Left renal cortex interstitium (tissue), 4 donors: ENCODE measurements at regions not wholly inside any gene's neighbourhood (a gene's known extent, or its start where the extent isn't known, plus 50 kb on each side); places are given as distances from the start of the nearest gene placed in this dataset.

ENCODE experiments used
- DNase-seq, 4 donors: peaks; one replicate each; pipeline ENCODE4 v3.0.0-alpha.2; 2013; ENCODE audit warnings: low read depth in 4 of 4, low spot score in 2 of 4, missing footprints in 1 of 4

DNA sequence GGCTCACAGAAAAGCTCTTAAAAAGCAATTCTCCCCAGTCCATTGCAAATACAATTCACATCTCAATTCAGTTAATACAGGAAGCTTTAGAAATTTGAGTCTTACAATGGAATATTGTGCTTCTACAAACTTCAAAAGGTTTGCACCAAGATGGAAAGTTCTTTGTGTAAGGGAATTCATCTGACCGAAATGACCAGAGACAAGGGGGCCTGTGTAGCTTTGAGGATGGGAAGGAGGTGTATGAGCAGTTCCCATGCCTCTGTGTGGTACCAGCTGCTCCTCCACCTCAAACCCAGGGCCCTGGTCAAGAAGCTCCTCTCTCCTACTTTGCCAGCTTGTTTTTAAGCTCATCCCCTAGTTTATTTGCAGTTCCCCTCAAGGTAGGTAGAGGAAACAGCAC lies 312.8 kb upstream of the PKDCC start:
- DNase-seq = no peak

DNA sequence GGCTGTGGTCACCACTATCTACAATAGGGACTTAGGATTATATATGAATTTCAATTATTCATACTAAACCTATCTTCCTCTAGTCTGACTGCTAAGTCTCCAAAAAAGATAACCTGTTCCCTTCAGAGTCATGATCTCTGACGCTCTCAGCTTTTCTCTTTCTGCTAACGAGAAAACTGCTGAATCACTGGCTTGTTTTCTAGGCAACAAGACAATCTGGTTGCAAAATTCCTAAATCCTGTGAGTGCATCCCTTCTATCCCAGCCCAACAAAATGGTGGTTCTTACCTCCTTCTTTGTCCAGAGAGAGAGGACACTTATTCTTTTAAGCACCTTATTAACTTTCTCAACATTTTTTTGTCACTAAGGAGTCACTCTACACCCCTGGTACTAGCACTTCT lies 312.3 kb upstream of the PKDCC start:
- DNase-seq = no peak

- DNase-seq = no peak
These were observed 311.7 kb upstream of the PKDCC start for GRCh38 chr2:41736105-41736567.

GRCh38 chr2:41736586-41736985 lies 311.2 kb upstream of the PKDCC start:
- DNase-seq = no peak

- DNase-seq = no peak
These were observed 309.9 kb upstream of the PKDCC start for GRCh38 chr2:41737888-41738287.

- no peak for DNase-seq
These were observed 305.7 kb upstream of the PKDCC start for GRCh38 chr2:41741951-41742595.

GRCh38 chr2:41743324-41743723 lies 304.5 kb upstream of the PKDCC start:
- DNase-seq = no peak

- no peak for DNase-seq
These were observed 297.0 kb upstream of the PKDCC start for GRCh38 chr2:41750829-41751228.

GRCh38 chr2:41759880-41760279 lies 287.9 kb upstream of the PKDCC start:
- no peak for DNase-seq

GRCh38 chr2:41763141-41763540 lies 284.7 kb upstream of the PKDCC start:
- no peak for DNase-seq

GRCh38 chr2:41764131-41764530 lies 283.7 kb upstream of the PKDCC start:
- no peak for DNase-seq

DNA sequence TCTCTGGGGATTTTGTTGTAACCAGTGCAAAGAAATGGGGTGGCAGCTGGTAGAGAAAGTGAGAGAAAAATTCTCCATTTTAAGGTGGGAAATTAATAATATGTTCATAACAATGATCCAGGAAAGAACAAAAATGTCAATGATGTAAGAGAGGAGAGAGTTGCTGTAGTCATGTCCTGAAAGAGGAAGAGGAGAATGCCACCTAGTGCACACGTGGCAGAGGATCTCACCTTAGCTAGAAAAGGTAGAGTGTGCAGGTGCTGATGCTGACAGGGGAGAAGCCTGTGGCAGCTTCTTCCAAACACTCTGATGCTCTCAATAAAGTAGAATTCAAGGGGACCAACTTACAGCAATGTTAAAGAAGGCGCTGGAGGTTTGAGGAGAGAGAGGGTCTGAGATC lies 282.9 kb upstream of the PKDCC start:
- DNase-seq = no peak

GRCh38 chr2:41768310-41768709 lies 279.5 kb upstream of the PKDCC start:
- no peak for DNase-seq

- DNase-seq = no peak
These were observed 276.1 kb upstream of the PKDCC start for GRCh38 chr2:41771710-41772109.

- DNase-seq = no peak
These were observed 275.1 kb upstream of the PKDCC start for GRCh38 chr2:41772697-41773096.

- no peak for DNase-seq
These were observed 273.7 kb upstream of the PKDCC start for GRCh38 chr2:41774011-41774605.

DNA sequence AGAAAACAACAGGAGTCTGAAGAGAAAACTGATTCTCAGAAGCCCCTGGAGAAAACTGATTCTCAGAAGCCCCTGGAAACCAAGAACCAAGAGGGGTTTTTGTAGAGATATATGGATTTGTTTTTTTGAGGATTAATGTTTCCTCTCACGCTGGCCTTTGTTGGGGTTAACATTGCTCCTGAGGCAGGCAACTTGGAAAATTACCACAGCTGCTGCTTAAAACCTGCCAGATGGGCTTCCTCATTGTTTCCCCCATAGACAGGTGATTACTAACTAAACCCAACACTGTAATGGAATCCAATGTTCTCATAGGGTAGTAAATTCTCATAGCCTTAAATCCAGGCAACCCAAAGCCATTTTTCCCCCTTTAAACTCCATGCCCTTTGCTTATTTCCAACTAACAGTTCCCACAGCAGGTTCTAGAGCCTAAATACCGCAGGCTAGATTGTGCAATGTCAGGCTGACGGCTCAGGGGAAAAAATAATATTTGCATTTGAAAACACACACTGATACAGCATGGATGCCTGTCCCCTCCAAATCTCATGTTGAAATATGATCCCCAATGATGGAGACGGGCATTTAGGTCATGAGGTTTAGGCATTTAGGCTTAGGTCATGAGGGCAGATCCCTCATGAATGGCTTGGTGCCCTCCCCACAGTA lies 272.3 kb upstream of the PKDCC start:
- no peak for DNase-seq

DNA sequence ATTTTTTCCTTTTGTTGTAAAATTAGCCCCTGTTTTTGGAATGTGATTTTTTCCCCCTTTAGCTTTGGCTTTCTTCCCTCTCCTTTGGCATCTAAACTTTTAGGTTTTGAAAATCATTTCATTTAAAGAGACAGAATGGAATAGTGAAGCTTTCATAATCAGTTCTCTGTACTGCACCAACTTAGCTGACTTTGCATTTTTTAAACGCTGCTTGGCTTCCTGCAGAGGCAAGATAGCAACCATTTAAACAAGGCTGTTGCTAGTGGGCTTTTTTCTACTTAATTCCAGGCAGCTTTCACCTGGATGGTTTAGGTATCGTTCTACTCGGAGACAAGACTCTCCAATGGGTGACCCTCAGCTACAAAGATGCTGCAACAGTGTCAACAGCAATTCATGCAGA lies 267.9 kb upstream of the PKDCC start:
- DNase-seq = no peak

DNA sequence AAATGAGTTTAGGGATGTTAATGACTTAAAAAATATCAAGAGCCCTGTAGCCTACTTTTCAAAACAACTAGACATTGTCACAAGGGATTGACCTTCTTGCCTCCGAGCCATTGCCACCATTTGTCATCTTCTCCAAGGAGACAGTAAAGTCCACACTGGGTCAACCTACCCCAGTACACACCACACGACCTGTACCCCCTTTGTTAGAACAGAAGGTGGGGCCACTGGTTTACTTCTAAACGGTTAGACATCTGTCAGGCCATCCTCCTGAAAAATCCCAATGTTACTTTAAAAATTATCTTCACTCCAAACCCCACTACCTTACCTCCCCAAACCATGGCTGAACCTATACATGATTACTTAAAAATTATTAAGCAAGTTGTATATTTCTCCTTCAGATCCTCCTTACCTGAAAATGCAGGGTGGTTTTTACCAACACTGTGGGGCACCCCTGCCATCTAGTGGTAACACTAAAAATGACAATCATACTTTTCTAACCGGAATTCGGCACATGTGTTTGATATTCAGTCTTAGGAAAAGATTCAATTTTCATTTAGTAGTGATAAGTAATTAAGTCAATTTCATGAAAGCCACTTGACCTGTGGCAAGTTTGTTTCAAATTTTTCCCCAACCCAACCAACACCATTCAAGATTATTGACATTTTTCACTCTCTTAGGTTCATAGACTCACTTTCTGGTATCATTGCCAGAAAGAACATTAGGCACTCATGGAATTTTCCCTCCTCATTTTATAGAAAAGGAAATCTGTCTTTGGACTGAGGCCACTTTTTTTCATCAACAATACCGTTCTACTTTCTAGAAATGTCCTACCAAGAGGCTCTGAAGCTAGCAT lies 265.3 kb upstream of the PKDCC start:
- DNase-seq = no peak

GRCh38 chr2:41784496-41784895 lies 263.3 kb upstream of the PKDCC start:
- no peak for DNase-seq
